GM23338 (cell line): ENCODE measurements at regions not wholly inside any gene's neighbourhood (a gene's known extent, or its start where the extent isn't known, plus 50 kb on each side); places are given as distances from the start of the nearest gene placed in this dataset.

Experiments
- ATAC-seq: fragments of 200-7000 bp; cut with Tn5 transposase; 3 replicates; pipeline ENCODE4 v1.9.1; 2020
- DNase-seq: peaks from one replicate; pipeline ENCODE4 v3.0.0-alpha.2; 2015; ENCODE audit warnings: low spot score
- H2AFZ ChIP-seq: fragments of 200-600 bp; sonication (generic); 2 replicates; pipeline ENCODE4 v1.8.0; 2016; ENCODE audit warnings: antibody characterized with exemption, mild to moderate bottlenecking, moderate library complexity
- H3F3A ChIP-seq: fragments of 200-600 bp; sonication (generic); replicated peaks from 2 replicates; pipeline ENCODE4 v1.8.0; 2017; ENCODE audit warnings: antibody characterized with exemption, mixed run types, low read depth
- H3K27ac ChIP-seq: fragments of 200-600 bp; sonication (generic); 2 replicates; pipeline ENCODE4 v1.6.1; 2016; ENCODE audit warnings: low read depth
- H3K27me3 ChIP-seq: fragments of 200-600 bp; sonication (generic); 2 replicates; pipeline ENCODE4 v1.8.0; 2016; ENCODE audit warnings: mild to moderate bottlenecking, mixed run types, moderate library complexity; ENCODE audit not compliant: insufficient read depth
- H3K36me3 ChIP-seq: fragments of 200-600 bp; sonication (generic); 2 replicates; pipeline ENCODE4 v1.8.0; 2016; ENCODE audit warnings: mild to moderate bottlenecking; ENCODE audit not compliant: insufficient read depth
- H3K4me1 ChIP-seq: fragments of 200-600 bp; sonication (generic); 2 replicates; pipeline ENCODE4 v1.8.0; 2016; ENCODE audit warnings: mild to moderate bottlenecking, moderate library complexity; ENCODE audit not compliant: insufficient read depth
- H3K4me2 ChIP-seq: fragments of 200-600 bp; sonication (generic); 2 replicates; pipeline ENCODE4 v1.7.1; 2017; ENCODE audit warnings: mixed run types
- H3K4me3 ChIP-seq: fragments of 200-600 bp; sonication (generic); 2 replicates; pipeline ENCODE4 v1.6.1; 2016; ENCODE audit warnings: mixed run types
- H3K79me2 ChIP-seq: fragments of 200-600 bp; sonication (generic); replicated peaks from 2 replicates; pipeline ENCODE4 v1.8.0; 2017; ENCODE audit warnings: mild to moderate bottlenecking; ENCODE audit not compliant: insufficient read depth
- H3K9me2 ChIP-seq: fragments of 200-600 bp; sonication (generic); 2 replicates; pipeline ENCODE4 v1.8.0; 2017; ENCODE audit not compliant: insufficient read depth
- H4K20me1 ChIP-seq: fragments of 200-600 bp; sonication (generic); replicated peaks from 2 replicates; pipeline ENCODE4 v1.8.0; 2017; ENCODE audit warnings: mild to moderate bottlenecking; ENCODE audit not compliant: insufficient read depth
- H3K27ac Mint-ChIP-seq: 2 replicates; pipeline ENCODE4 v1.8.0; 2020; ENCODE audit warnings: inconsistent platforms, mild to moderate bottlenecking, moderate library complexity, mixed read lengths
- H3K27me3 Mint-ChIP-seq: 3 replicates; pipeline ENCODE4 v1.8.0; 2022; ENCODE audit warnings: low read depth, mild to moderate bottlenecking, moderate library complexity, mixed read lengths, inconsistent platforms; ENCODE audit not compliant: insufficient read depth, poor library complexity
- H3K36me3 Mint-ChIP-seq: 3 replicates; pipeline ENCODE4 v1.8.0; 2021; ENCODE audit warnings: low read depth, mild to moderate bottlenecking, inconsistent platforms, moderate library complexity, mixed read lengths
- H3K4me1 Mint-ChIP-seq: 3 replicates; pipeline ENCODE4 v1.8.0; 2020; ENCODE audit warnings: mild to moderate bottlenecking, inconsistent platforms, mixed read lengths
- H3K4me3 Mint-ChIP-seq: 3 replicates; pipeline ENCODE4 v1.8.0; 2021; ENCODE audit warnings: moderate library complexity, mild to moderate bottlenecking, inconsistent platforms, mixed read lengths
- H3K9me3 Mint-ChIP-seq: 3 replicates; pipeline ENCODE4 v1.8.0; 2020; ENCODE audit warnings: moderate library complexity, mild to moderate bottlenecking, inconsistent platforms, mixed read lengths
- CREB1 ChIP-seq: fragments of 250-450 bp; sonication (Bioruptor Pico); IDR thresholded peaks from 2 replicates; pipeline ENCODE4 v1.5.0; 2020; ENCODE audit warnings: low read depth, mild to moderate bottlenecking, moderate library complexity
- CTCF ChIP-seq, 2 experiments: fragments of 200-600 bp in 1 of 2; sonication (generic) in 1 of 2; conservative IDR thresholded peaks; 2 replicates each; pipeline versions ENCODE4 v1.5.1 to v1.6.1; 2016 to 2017; ENCODE audit warnings: antibody characterized with exemption in 2 of 2, low read depth in 2 of 2, mild to moderate bottlenecking in 2 of 2, moderate library complexity in 1 of 2
- NANOG ChIP-seq: IDR thresholded peaks from 2 replicates; pipeline ENCODE4 v1.6.1; 2016; ENCODE audit warnings: antibody characterized with exemption, borderline replicate concordance
- POLR2AphosphoS5 ChIP-seq: IDR thresholded peaks from 2 replicates; pipeline ENCODE4 v1.6.1; 2016; ENCODE audit warnings: antibody characterized with exemption, low read depth
- REST ChIP-seq: IDR thresholded peaks from one replicate; pipeline ENCODE4 v1.6.1; 2018; ENCODE audit warnings: antibody characterized with exemption; ENCODE audit not compliant: unreplicated experiment
- STAT1 ChIP-seq: IDR thresholded peaks from one replicate; pipeline ENCODE4 v1.6.1; 2016; ENCODE audit warnings: antibody characterized with exemption; ENCODE audit not compliant: unreplicated experiment
- ZNF114 ChIP-seq: fragments of 250-450 bp; sonication (Bioruptor Pico); IDR thresholded peaks from 2 replicates; pipeline ENCODE4 v1.5.0; 2020; ENCODE audit warnings: mild to moderate bottlenecking, moderate library complexity
- ZNF331 ChIP-seq: fragments of 250-450 bp; sonication (Bioruptor Pico); IDR thresholded peaks from 2 replicates; pipeline ENCODE4 v1.5.0; 2020; ENCODE audit warnings: low read depth, mild to moderate bottlenecking, moderate library complexity
- TF ChIP-seq, protein P1 (sequence below): IDR thresholded peaks from 2 replicates; pipeline ENCODE4 v1.6.1; 2016; ENCODE audit warnings: antibody characterized with exemption

DNA sequence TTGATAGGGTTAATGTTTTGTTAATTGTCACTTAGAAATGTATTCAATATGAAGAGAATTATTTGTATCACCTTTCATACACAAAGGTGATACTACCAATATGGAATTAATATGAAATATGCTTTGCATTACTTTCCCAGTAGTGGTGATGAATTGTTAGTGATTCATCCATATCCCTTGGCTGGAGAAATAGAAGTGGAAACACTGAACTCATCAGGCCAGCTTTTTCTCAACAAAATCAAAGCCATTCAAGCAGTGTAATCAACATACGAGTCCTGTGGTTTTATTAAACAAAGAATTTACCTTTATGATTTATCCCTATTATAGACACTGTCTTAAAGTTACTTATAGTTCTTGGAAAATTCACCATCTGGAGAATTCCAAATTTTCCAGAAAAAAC is 264.0 kb upstream of the MEF2C start (continued):
- no peak for TF ChIP-seq CTCF (conservative IDR thresholded peaks at IDR 0.05; ENCODE audit: low read depth in 2 of 2)
- TF ChIP-seq, protein P1, sequence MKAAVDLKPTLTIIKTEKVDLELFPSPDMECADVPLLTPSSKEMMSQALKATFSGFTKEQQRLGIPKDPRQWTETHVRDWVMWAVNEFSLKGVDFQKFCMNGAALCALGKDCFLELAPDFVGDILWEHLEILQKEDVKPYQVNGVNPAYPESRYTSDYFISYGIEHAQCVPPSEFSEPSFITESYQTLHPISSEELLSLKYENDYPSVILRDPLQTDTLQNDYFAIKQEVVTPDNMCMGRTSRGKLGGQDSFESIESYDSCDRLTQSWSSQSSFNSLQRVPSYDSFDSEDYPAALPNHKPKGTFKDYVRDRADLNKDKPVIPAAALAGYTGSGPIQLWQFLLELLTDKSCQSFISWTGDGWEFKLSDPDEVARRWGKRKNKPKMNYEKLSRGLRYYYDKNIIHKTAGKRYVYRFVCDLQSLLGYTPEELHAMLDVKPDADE = no peak
- no peak for TF ChIP-seq REST
- no peak for TF ChIP-seq STAT1
- TF ChIP-seq ZNF331 (CRISPR knock-in tag) = no peak

DNA sequence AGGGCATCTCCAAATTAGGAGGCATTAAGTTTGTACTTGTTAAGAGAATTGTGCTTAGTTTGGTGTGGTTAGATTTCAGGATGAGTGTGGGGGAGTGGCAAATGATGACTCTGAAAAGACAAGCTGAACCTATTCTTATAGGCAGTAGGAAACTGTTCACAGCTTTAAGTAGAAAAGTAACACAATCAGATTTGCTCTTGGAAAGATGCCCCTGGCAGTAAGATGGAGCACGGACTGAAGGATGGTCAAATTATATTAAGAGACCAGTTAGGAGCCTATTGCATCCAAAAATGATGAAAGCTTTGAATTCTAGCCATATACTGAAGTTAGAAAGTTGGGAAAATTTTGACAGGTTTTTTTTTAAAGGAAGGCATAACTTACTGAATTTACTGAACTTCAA is 254.2 kb upstream of the MEF2C start:
- H3K4me3 Mint-ChIP-seq = no peak overlapping the region
- TF ChIP-seq POLR2AphosphoS5 (no peak), ZNF331 (CRISPR knock-in tag) (no peak), NANOG (no peak), CREB1 (CRISPR knock-in tag) (no peak), STAT1 (no peak), ZNF114 (CRISPR knock-in tag) (no peak), CTCF (conservative IDR thresholded peaks at IDR 0.05; ENCODE audit: low read depth in 2 of 2) (no peak)
- TF ChIP-seq, protein P1 = no peak

More for the DNA sequence above, 254.2 kb upstream of the MEF2C start:
- H3F3A ChIP-seq = no peaks in the 10 kb centered on the region
- no peak overlapping the region for H2AFZ ChIP-seq
- no peak overlapping the region for H3K27ac Mint-ChIP-seq
- no peak for DNase-seq
- H3K36me3 ChIP-seq = no peaks in the 10 kb centered on the region
- H3K27ac ChIP-seq = no peak overlapping the region
- H3K27me3 Mint-ChIP-seq = no peaks in the 10 kb centered on the region
- no peaks in the 10 kb centered on the region for H4K20me1 ChIP-seq
- peaks cover 8% of the 10 kb centered on the region for H3K4me1 ChIP-seq
- H3K9me2 ChIP-seq = peaks cover 7% of the 10 kb centered on the region; the same call in 1 of the 2 replicates
- H3K79me2 ChIP-seq = no peaks in the 10 kb centered on the region
- H3K36me3 Mint-ChIP-seq = no peaks in the 10 kb centered on the region
- H3K4me2 ChIP-seq = no peak overlapping the region
- ATAC-seq = no peak
- H3K9me3 Mint-ChIP-seq = no peaks in the 10 kb centered on the region
- H3K4me3 ChIP-seq = no peak overlapping the region
- no peaks in the 10 kb centered on the region for H3K27me3 ChIP-seq
- peaks cover 12% of the 10 kb centered on the region; the same call in 2 of the 3 replicates for H3K4me1 Mint-ChIP-seq
